Gastrocnemius medialis (tissue), 4 donors: ENCODE measurements at regions not wholly inside any gene's neighbourhood (a gene's known extent, or its start where the extent isn't known, plus 50 kb on each side); places are given as distances from the start of the nearest gene placed in this dataset.

Experiments
- POLR2A ChIP-seq, 2 donors: fragments of 450-650 bp; IDR thresholded peaks; one replicate each; pipeline ENCODE4 v1.6.1; 2017; ENCODE audit warnings: antibody characterized with exemption in 2 of 2, mild to moderate bottlenecking in 2 of 2, moderate library complexity in 2 of 2
- TF ChIP-seq, protein P1 (sequence below), 5 experiments: fragments of 450-650 bp in 3 of 5; fragments of 200-600 bp in 2 of 5; sonication (generic) in 2 of 5; IDR thresholded peaks in 4 of 5; conservative IDR thresholded peaks in 1 of 5; 1 replicate in 4 of 5; 2 replicates in 1 of 5; pipeline ENCODE4 v1.5.1; 2016 to 2019; ENCODE audit warnings: antibody characterized with exemption in 5 of 5, mild to moderate bottlenecking in 3 of 5, moderate library complexity in 3 of 5

GRCh38 chr18:8944871-8945245 lies 157.6 kb upstream of the NDUFV2 start:
- no peak for TF ChIP-seq POLR2A (IDR thresholded peaks at IDR 0.05)
- TF ChIP-seq, protein P1, sequence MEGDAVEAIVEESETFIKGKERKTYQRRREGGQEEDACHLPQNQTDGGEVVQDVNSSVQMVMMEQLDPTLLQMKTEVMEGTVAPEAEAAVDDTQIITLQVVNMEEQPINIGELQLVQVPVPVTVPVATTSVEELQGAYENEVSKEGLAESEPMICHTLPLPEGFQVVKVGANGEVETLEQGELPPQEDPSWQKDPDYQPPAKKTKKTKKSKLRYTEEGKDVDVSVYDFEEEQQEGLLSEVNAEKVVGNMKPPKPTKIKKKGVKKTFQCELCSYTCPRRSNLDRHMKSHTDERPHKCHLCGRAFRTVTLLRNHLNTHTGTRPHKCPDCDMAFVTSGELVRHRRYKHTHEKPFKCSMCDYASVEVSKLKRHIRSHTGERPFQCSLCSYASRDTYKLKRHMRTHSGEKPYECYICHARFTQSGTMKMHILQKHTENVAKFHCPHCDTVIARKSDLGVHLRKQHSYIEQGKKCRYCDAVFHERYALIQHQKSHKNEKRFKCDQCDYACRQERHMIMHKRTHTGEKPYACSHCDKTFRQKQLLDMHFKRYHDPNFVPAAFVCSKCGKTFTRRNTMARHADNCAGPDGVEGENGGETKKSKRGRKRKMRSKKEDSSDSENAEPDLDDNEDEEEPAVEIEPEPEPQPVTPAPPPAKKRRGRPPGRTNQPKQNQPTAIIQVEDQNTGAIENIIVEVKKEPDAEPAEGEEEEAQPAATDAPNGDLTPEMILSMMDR (IDR thresholded peaks at IDR 0.05 in 4 of 5, conservative IDR thresholded peaks at IDR 0.05 in 1 of 5) = no peak
